ENCODE measurements at regions not wholly inside any gene's neighbourhood (a gene's known extent, or its start where the extent isn't known, plus 50 kb on each side); places are given as distances from the start of the nearest gene placed in this dataset.

DNA sequence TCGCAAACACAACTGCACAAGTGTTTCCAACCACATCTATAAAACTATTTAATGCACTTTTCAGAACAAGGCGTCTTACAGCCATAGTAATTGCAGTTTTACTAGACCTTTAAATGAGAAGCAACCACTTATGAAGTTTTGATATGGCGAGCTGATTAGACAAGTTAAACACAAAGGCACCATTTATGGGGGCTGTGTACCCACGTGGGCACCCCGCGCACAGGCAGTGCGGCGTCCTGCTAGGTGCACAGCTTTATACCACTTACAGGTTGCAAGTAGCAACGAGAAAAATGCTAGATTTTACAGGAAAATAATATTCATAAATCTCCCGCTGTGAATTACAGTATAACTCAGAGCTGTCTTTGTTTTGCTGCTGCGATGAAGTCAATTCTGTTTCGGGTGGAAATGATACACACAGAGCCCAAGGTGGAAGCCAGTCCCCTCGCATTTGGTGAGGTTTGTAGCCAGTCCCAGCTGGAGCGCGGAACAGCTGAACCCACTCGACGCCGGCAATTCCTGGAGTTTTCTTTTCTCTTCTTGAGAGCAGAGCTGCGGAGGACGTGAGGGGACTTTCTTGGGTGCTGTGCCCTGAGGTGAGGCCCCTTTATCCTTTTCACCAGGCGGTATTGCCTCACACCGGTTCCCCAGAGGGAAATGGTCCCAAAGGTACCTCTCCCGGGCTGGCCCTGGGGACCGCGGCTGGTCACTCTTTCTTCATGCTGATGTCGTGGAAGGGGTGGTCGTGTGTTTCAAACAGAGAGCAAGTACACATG, 76.7 kb downstream of the PTGR3 start:
- BruUV-seq (replicated peaks), result no TSS peak
- H2AK9ac ChIP-seq (replicated peaks; ENCODE audit: low read depth, low read length, poor library complexity), result no peak overlapping the region
- H3K36me3 ChIP-seq (ENCODE audit: control insufficient read depth, insufficient read depth, low read length), result no peaks in the 10 kb centered on the region
- H3K27ac ChIP-seq (ENCODE audit: insufficient read depth, low read length), result no peak overlapping the region
- 88% methylated on average over 4 of the region's 27 CpGs; no CpG with 5 or more reads in 1 of the 2 experiments for WGBS, 2 experiments (ENCODE audit: extremely low coverage in 2 of 2, insufficient read length in 1 of 2)
- H3K9me3 ChIP-seq (ENCODE audit: control insufficient read depth, insufficient read depth, low read length), result no peaks in the 10 kb centered on the region
- H3K9me1 ChIP-seq (ENCODE audit: insufficient read depth, low read length), result peaks cover 4% of the 10 kb centered on the region; the same call in 1 of the 2 replicates
- H3K14ac ChIP-seq (replicated peaks; ENCODE audit: low read depth, low read length), result no peak overlapping the region
- intact Hi-C loops (cut with micrococcal nuclease), result no loop called here
- H2BK20ac ChIP-seq (ENCODE audit: low read depth, low read length), result no peak overlapping the region
- no peak overlapping the region for H3K9ac ChIP-seq (ENCODE audit: low read depth, low read length)
- no peak overlapping the region for H3K4me3 ChIP-seq (ENCODE audit: insufficient read depth, low read depth, low read length)
- no peaks in the 10 kb centered on the region for H4K20me1 ChIP-seq (ENCODE audit: insufficient read depth, low read length)
- H2AK5ac ChIP-seq (ENCODE audit: low read depth, low read length), result no peak overlapping the region
- peaks cover 2% of the 10 kb centered on the region; the same call in 1 of the 2 replicates for H3K4me1 ChIP-seq (ENCODE audit: control insufficient read depth, insufficient read depth, low read length)
- in situ Hi-C loops (cut with MboI; ENCODE audit: low sequenced_read_pairs), result no loop called here
- no peak overlapping the region for H3K4me2 ChIP-seq (ENCODE audit: low read depth, low read length)
- H2BK5ac ChIP-seq (ENCODE audit: low read depth, low read length, poor library complexity, severe bottlenecking), result no peak overlapping the region
- H4K8ac ChIP-seq (ENCODE audit: low read depth in 2 of 2, low read length in 2 of 2), result no peak overlapping the region
- no peak overlapping the region for H3K56ac ChIP-seq (ENCODE audit: extremely low read depth, insufficient read depth, low read length)
- H3K79me1 ChIP-seq (ENCODE audit: low read depth in 1 of 2, low read length in 2 of 2), result no peaks in the 10 kb centered on the region
- H2BK120ac ChIP-seq (ENCODE audit: low read depth, low read length), result no peak overlapping the region
- no peak for DNase-seq
- no peak overlapping the region for H3K23ac ChIP-seq (ENCODE audit: low read depth, low read length)
- no peak overlapping the region for H4K91ac ChIP-seq (ENCODE audit: insufficient read depth, low read depth, low read length)
- dilution Hi-C loops (cut with HindIII; ENCODE audit: low sequenced_read_pairs, unreplicated experiment), result no loop called here
- ATAC-seq (ENCODE audit: low read depth), result no peak
- H3K4ac ChIP-seq (ENCODE audit: low read depth, low read length), result no peak overlapping the region
- ChIA-PET POLR2A (ENCODE audit: unreplicated experiment) (no interaction called here), CTCF (interaction anchor here (0.6 to 1.3 kb wide), 3 partner anchors 14 to 384 kb away, joined by 3 to 12 read pairs (median 4); no protein-coding TSS in a partner anchor)
- no peak overlapping the region for H2AFZ ChIP-seq (replicated peaks; ENCODE audit: low read length, poor library complexity)
- H4K5ac ChIP-seq (ENCODE audit: low read depth, low read length), result no peak overlapping the region
- no peak overlapping the region for H2BK15ac ChIP-seq (ENCODE audit: low read depth, low read length)
- no peaks in the 10 kb centered on the region; the same call in 1 of the 2 replicates for H3K27me3 ChIP-seq (ENCODE audit: control insufficient read depth, insufficient read depth, low read length)
- H3K18ac ChIP-seq (ENCODE audit: low read depth, low read length), result no peak overlapping the region
- TF ChIP-seq MXI1 (IDR thresholded peaks at IDR 0.05; ENCODE audit: borderline replicate concordance, low read depth, low read length) (no peak), CEBPB (IDR thresholded peaks at IDR 0.05; ENCODE audit: low read depth, low read length) (no peak), POLR2A (IDR thresholded peaks at IDR 0.05; ENCODE audit: low read depth, low read length) (no peak), BHLHE40 (IDR thresholded peaks at IDR 0.05; ENCODE audit: low read depth, low read length) (no peak), NFE2L2 (IDR thresholded peaks at IDR 0.05; ENCODE audit: low read depth, low read length) (no peak), RAD21 (IDR thresholded peaks at IDR 0.05; ENCODE audit: low read length) (no peak), MAZ (IDR thresholded peaks at IDR 0.05; ENCODE audit: borderline replicate concordance, low read depth, low read length) (no peak)

All from IMR-90 (cell line).